ENCODE measurements at regions not wholly inside any gene's neighbourhood (a gene's known extent, or its start where the extent isn't known, plus 50 kb on each side); places are given as distances from the start of the nearest gene placed in this dataset.

DNA sequence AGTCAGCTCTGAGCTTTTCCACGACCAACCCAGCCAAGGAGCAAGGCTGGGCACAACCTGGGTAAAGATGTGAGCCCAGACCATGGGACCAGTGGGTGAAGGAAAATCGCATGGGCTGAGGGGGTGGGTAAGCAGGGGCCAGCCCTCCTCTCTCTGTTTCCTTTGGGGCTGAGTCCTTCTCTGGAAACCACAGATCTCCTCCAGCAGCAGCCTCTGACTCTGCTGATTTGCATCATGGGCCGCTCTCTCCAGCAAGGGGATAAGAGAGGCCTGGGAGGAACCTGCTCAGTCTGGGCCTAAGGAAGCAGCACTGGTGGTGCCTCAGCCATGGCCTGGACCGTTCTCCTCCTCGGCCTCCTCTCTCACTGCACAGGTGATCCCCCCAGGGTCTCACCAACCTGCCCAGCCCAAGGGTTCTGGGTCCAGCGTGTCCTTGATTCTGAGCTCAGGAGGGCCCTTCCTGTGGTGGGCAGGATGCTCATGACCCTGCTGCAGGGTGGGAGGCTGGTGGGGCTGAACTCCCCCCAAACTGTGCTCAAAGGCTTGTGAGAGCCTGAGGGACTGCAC, 67.8 kb downstream of the GGTLC2 start:
- DNase-seq (ENCODE audit: low spot score): peak; percentile 46
- TF ChIP-seq, protein P1, sequence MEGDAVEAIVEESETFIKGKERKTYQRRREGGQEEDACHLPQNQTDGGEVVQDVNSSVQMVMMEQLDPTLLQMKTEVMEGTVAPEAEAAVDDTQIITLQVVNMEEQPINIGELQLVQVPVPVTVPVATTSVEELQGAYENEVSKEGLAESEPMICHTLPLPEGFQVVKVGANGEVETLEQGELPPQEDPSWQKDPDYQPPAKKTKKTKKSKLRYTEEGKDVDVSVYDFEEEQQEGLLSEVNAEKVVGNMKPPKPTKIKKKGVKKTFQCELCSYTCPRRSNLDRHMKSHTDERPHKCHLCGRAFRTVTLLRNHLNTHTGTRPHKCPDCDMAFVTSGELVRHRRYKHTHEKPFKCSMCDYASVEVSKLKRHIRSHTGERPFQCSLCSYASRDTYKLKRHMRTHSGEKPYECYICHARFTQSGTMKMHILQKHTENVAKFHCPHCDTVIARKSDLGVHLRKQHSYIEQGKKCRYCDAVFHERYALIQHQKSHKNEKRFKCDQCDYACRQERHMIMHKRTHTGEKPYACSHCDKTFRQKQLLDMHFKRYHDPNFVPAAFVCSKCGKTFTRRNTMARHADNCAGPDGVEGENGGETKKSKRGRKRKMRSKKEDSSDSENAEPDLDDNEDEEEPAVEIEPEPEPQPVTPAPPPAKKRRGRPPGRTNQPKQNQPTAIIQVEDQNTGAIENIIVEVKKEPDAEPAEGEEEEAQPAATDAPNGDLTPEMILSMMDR (IDR thresholded peaks at IDR 0.05): no peak

DNA sequence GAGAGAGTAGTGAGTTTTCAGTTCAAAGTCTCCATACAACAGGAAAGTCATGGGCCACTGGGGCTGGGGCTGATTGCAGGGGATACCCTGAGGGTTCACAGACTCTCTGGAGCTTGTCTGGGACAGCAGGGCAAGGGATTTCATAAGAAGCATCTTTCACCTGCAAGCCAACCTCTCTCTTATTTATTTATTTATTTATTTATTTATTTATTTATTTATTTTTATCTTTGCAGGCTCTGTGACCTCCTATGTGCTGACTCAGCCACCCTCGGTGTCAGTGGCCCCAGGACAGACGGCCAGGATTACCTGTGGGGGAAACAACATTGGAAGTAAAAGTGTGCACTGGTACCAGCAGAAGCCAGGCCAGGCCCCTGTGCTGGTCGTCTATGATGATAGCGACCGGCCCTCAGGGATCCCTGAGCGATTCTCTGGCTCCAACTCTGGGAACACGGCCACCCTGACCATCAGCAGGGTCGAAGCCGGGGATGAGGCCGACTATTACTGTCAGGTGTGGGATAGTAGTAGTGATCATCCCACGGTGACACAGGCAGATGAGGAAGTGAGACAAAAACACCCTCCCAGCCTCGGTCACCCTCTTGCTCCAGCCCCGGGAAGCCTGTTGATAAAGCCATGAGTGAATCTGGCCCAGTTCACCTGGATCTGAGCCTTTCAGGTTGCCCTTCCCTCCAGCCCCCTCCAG, 68.4 kb downstream of the GGTLC2 start:
- peak; percentile 28 for DNase-seq (ENCODE audit: low spot score)

More for the DNA sequence above, 67.8 kb downstream of the GGTLC2 start:
- Histone ChIP-seq H3K27ac (no peak overlapping the region), H3K4me3 (no peak overlapping the region)

DNA sequence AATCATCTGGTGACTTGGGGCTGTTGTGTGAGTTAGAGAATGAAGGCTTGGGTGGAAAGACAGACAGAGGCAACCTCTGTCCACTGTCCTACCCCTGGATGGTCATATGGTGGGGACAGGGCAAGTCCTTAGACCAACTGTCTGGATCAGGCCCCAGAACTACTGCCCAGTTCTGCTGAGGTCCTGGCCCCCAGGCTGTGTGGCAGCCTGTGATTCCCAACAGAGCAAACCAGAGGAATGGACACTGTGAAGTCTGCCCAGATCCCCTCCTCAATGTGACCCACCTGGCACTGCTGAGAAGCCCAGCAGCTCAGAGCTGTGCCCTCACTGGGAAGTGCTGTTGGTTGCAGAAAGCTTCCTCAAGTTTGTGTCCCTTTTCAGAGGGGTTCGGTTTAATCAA, 69.0 kb downstream of the GGTLC2 start:
- Histone ChIP-seq H3K27ac (no peak overlapping the region), H3K4me3 (no peak overlapping the region)
- TF ChIP-seq, protein P1 (IDR thresholded peaks at IDR 0.05): no peak
- DNase-seq (ENCODE audit: low spot score): peak; percentile 38

More for the DNA sequence above, 68.4 kb downstream of the GGTLC2 start:
- Histone ChIP-seq H3K27ac (no peak overlapping the region), H3K4me3 (no peak overlapping the region)
- TF ChIP-seq, protein P1 (IDR thresholded peaks at IDR 0.05): no peak

DNA sequence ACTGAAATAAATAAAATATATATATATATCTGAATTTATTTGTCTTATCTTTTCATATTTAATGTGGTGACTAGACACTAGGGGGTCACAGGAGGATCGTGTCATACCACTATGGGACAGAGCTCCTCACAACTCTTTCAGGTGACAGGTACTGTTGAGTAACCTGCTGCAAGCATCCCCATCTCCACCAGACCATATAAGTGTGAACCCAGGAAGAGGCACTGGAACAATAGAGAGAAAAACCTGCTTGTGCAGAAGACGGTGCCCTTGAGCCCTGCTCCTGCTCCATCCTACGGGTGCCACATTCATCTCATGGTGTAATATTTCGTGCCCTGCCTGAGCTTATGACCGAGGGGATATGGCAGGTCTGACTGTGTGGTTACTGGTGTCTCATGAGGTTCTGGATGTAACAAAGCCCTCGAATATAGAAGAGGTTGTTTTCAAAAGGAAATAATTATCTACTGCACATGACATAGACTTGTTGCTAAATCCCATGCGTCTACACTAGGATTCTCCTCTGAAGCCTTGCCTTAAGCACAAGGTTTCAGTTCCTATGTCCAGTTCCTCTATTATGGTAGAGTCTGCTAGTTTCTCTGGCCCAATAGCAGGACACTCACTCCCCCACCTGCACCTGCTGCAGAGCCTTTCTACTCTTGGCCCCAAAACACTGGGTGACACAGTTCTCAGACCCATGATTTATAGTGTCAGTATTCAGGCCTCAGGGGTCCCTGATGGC, 70.4 kb downstream of the GGTLC2 start:
- TF ChIP-seq, protein P1 (IDR thresholded peaks at IDR 0.05): no peak
- Histone ChIP-seq H3K27ac (no peak overlapping the region), H3K4me3 (no peak overlapping the region)
- DNase-seq (ENCODE audit: low spot score): peak; percentile 31

DNA sequence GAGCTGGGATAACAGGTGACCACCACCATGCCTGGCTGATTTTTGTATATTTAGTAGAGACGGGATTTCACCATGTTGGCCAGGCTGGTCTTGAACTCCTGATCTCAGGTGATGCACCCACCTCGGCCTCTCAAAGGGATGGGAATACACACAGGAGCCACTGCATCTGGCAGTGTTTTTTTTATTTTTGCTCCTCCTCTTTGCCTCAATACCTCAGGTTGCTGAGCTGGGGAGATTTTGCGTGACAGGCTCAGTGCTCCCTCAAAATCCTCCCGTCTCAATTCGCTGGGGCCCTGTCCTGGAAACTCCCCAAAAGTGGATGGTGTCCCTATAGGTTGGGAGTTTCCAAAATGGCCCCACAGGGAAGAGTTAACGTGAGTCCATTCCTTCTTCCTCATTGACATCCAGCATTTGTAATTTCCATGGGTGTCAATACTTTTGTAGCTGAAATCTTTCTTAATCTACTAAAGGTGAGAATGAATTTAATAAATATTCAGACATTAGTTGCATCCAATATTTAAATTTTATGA, 71.8 kb downstream of the GGTLC2 start:
- Histone ChIP-seq H3K27ac (no peak overlapping the region), H3K4me3 (no peak overlapping the region)
- DNase-seq (ENCODE audit: low spot score): peak; percentile 59
- TF ChIP-seq, protein P1 (IDR thresholded peaks at IDR 0.05): no peak

DNA sequence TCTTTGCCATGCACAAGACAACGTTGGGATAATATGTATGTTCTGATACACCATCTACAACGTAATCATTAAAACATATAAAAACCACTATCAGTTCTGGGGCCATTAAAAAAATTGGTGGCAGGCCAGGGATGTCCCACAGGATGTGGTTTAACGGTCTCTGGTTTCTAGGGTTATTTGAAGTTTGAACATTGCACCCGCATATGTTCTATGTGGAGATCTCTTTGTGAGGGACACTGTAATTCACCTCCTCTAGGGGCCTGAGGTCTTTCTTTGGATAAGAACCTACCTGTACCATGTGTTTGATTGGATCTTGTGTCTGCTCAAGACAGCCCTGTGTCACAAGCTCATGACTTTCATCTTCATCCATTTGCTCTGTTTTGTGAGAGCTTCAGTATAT, 73.2 kb downstream of the GGTLC2 start:
- DNase-seq (ENCODE audit: low spot score): no peak
- no peak overlapping the region for H3K27ac ChIP-seq
- H3K4me3 ChIP-seq: no peak overlapping the region
- TF ChIP-seq, protein P1 (IDR thresholded peaks at IDR 0.05): no peak

Measured in coronary artery (tissue), 2 donors.